RPMI8226 (cell line): ENCODE measurements at regions not wholly inside any gene's neighbourhood (a gene's known extent, or its start where the extent isn't known, plus 50 kb on each side); places are given as distances from the start of the nearest gene placed in this dataset.
"Not testable (repeated sequence)": the region's sequence is repeated elsewhere in the genome, so short reads cannot be mapped to it uniquely, and the experiment has no call there.

Experiments used
- DNase-seq: peaks from one replicate; pipeline ENCODE4 v3.0.0-alpha.2; 2015

DNA sequence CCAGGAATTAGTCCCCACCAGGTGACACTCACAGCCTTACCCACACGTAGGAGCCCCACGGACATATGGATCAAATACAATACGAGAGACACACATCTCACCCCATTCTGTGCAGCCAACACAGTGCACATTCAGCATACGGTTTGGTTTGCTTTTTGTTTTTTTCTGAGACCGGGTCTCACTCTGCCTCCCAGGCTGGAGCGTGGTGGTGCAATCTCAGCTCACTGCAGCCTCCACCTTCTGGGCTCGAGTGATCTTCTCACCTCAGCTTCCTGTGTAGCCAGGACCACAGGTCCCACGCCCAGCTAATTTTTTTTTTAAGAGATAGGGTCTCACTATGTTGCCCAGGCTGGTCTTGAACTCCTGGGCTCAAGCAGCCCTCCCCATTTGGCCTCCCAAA is 102.8 kb downstream of the POTEB start:
- DNase-seq, result not testable (repeated sequence)

DNA sequence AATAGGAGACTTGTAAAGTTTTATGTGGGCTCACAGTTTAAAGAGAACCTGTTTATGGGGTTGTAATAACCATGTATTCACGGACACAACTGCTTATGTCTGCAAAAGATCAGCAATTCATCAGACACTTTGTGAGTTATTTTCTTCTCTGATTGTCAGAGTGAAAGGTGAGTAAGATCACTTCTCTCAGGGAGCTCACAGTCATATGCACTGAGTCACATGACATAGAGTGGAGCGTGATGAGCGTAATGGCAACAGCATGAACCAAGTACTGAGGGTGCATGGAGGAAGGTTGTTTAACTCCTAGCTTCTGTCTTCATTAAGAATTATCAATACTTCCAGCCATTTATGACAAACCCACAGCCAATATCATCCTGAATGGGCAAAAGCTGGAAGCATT is 111.0 kb downstream of the POTEB start:
- not testable (repeated sequence) for DNase-seq

GRCh38 chr15:21763756-21764155 is 113.8 kb downstream of the POTEB start:
- DNase-seq, result not testable (repeated sequence)

DNA sequence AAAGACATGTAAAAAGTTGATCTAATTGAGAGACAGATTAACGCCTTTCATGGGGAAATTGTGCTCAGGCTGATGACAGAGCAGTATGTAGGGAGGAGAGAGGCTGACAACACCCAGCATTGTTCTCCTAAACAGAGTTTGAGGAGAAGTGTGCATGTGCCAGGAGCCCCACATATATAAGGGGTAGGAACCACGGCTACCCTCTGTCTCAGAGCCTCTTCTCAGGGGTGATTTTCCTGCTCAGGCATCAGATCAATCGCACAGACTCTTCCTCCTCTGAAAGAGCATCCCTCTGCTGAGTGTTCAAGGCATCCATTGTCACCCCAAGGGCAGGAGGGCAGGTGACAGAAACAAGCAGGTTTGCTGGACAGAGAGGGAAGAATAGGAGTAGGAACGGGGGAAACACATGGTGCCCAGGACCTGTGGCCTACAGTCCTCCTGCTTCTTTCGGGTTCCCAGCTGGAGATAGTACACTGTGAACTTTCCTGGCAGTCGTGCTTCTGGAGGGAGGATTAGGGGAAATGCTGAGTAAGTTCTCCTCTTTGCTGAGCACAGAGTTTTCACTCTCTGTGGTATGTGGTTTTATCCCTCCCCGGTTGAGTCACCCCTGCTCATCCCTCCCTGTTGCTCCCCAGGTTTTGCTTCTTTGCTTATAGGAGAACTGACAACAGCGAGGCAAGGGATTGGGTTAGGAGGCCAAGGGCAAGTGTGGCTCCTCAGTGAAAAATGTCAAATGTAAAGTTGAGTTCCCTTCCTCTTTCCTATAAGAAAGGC is 117.1 kb downstream of the POTEB start:
- peak; percentile 18 for DNase-seq

- not testable (repeated sequence) for DNase-seq
Observed at GRCh38 chr15:21759401-21760165, 118.0 kb downstream of the POTEB start.

DNA sequence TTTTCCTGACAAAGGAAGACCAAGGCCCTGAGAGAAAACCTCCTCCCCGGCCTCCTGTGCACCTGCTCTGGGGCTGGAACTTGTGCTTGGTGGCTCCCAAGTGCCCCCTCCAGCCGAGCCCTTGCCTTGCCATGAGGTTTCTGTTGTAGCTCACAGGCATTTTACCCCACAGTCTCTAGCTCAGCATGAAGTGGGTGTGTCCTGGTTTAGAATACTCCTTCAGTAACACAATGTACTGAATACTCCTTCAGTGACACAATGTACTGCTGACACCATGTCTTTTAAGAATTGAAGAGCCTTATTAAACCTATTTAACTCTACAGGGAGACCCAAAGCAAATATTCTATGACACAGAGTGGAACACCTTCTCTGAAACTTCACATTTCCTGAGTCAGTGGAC is 123.7 kb downstream of the POTEB start:
- DNase-seq, result not testable (repeated sequence)

- DNase-seq, result not testable (repeated sequence)
Observed at GRCh38 chr15:21752124-21752957, 125.2 kb downstream of the POTEB start.

DNA sequence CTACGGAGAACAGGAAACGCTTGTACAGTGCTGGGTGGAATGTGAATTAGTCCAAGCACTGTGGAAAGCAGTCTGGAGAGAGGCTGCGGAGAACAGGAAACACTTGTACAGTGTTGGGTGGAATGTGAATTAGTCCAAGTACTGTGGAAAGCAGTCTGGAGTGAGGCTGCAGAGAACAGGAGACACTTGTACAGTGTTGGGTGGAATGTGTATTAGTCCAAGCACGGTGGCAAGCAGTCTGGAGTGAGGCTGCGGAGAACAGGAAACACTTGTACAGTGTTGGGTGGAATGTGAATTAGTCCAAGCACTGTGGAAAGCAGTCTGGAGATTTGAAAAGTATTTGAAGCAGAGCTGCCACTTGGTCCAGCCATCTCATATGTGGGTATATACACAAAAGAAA is 128.4 kb downstream of the POTEB start:
- not testable (repeated sequence) for DNase-seq

GRCh38 chr15:21744245-21744915 is 133.2 kb downstream of the POTEB start:
- DNase-seq, result not testable (repeated sequence)

DNA sequence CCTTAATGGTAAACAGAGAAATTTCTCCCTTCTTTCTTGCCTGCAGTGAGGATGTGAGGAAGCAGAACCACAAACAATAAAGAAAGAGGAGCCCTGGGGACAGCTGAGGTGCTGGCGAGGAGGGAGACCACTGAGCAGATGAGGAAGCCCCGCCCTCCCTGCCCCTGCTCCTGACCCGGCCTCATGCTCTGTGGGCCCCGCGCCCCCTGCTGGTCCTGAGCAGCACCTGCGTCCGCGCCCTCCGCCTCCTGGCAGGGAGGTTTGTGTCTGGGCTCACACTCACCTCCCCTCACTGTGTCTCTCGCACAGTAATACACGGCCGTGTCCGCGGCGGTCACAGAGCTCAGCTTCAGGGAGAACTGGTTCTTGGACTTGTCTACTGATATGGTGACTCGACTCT is 135.5 kb downstream of the POTEB start:
- DNase-seq, result not testable (repeated sequence)

DNA sequence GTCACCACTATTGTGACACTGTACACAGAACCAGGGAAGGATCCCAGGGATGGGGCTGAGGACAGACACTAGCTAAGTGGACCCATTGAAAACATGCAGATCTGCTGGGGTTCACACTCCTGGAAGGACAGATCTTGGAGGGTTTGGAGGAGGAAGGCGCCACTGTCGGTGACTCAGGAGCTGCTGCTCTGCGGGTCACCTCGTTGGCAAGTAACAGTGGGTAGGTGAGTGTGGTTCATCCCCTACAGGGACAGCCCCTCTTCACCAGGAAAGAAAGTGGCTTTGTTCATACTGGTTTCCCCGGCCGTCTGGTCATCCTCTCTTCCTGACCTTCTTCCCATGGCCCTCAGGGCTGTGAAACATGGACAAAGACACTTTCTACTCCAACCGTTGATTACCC is 139.5 kb downstream of the POTEB start:
- not testable (repeated sequence) for DNase-seq

DNA sequence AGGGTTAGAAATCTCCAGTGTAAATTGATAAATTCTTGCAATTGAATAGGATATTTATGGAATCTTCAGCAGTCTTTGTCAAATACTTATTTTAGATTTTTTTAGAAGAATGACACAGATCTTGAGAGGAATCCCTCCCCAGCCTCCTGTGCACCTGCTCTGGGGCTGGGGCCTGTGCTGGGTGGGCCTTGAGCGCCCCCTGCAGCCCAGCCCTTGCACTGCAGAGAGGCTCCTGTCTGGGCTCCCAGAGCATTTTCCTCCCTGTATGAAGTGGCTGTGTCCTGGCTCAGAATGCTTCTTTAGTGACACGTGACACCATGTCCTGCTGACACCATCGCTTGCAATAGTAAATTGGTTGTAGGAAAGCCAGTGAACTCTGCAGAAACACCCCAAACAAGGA is 141.1 kb downstream of the POTEB start:
- not testable (repeated sequence) for DNase-seq

DNA sequence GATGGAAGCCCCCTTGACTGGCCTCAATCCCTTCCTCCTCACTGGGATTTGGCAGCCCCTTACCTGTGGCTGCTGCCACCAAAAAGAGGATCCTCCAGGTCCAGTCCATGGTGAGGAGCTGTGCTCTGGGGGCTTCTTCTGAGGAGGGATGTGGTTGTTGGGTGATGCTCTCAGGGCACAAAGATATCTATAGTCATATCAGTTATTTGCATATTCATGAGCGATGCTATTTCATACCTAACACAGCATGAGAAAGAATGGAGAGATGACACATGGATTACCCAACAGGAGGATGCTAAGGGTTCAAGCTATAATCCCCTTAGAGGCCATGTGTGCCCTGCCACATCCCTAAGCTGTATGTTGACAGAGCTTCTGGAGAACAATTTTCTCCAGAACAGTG is 141.7 kb downstream of the POTEB start:
- not testable (repeated sequence) for DNase-seq

DNA sequence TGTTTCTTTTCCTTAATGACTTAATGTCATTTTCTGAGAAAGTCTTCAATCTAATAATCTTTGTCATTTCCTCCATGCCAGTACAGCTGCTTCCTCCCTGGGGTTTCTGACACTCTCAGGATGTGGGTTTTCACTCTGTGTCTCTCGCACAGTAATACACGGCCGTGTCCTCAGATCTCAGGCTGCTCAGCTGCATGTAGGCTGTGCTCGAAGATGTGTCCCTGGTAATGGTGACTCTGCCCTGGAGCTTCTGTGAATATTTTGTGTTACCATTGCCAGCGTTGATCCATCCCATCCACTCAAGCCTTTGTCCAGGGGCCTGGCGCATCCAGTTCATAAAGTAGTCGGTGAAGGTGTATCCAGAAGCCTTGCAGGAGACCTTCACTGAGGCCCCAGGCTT is 142.2 kb downstream of the POTEB start:
- not testable (repeated sequence) for DNase-seq

DNA sequence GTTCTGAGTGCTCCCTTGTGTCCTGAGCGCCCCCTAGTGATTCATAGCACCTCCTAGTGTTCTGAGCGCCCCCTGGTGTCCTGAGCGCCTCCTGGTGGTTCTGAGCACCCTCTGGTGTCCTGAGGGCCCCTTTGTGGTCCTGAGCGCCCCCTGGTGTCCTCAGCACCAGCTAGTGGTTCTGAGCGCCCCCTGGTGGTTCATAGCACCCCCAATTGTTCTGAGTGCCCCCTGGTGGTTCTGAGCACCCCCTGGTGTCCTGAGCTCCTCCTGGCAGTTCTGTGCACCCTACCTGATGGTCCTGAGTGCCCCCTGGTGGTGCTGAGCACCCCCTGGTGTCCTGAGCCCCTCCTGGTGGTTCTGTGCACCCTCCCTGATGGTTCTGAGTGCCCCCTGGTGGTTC is 146.0 kb downstream of the POTEB start:
- DNase-seq, result not testable (repeated sequence)

DNA sequence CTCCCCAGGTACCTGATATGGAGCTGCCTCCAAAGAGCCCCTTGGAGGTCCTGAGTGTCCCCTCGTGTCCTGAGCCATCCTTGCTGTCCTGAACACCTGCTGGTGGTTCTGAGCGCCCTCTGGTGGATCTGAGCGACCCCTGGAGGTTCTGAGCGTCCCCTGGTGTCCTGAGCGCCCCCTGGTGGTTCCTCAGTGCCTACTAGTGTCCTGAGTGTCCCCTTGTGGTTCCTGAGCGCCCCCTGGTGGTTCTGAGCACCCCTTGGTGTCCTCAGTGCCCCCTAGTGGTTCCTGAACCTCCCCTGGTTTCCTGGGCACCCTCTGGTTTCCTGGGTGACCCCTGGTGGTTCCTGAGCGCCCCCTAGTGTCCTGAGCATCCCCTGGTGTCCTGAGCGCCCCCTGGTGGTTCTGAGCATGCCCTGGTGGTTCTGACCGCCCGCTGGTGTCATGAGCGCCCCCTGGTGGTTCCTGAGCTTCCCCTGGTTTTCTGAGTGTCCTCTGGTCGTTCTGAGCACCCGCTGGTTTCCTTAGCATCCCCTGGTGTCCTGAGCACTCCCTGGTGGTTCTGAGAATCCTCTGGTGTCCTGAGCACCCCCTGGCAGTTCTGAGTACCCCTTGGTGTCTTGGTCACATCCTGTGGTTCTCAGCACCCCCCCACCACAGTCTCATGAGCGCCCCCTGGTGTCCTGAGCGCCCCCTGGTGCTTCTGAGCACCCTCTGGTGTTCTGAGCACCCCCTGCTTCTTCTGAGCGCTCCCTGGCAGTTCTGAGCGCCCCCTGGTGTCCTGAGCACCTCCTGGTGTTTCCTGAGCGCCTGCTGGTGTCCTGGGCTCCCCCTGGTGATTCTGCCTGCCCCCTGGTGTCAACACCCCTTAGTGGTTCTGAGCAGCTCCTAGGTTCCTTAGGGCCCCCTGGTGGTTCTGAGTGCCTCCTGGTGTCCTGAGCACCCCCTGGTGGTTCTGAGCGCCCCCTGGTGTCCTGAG is 146.8 kb downstream of the POTEB start:
- not testable (repeated sequence) for DNase-seq

GRCh38 chr15:21724988-21725387 is 152.5 kb downstream of the POTEB start:
- DNase-seq, result not testable (repeated sequence)

GRCh38 chr15:21721115-21721514 is 156.4 kb downstream of the POTEB start:
- DNase-seq, result not testable (repeated sequence)

DNA sequence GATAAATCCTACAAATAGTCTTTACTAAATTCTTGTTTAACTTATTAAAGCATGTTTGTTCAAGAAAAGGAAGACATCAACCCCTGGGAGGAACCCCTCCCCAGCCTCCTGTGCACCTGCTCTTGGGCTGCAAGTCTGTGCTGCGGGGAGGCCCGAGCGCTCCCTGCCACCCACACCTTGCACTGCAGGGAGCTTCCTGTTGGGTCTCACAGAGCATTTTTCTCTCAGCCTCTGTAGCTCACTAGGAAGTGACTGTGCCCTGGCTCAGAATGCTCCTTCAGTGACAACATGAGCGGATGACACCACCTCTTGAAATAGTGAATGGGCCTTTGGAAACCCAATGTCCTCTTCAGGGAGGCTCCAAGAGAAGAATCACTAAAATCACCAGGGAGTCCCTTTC is 158.8 kb downstream of the POTEB start:
- not testable (repeated sequence) for DNase-seq

DNA sequence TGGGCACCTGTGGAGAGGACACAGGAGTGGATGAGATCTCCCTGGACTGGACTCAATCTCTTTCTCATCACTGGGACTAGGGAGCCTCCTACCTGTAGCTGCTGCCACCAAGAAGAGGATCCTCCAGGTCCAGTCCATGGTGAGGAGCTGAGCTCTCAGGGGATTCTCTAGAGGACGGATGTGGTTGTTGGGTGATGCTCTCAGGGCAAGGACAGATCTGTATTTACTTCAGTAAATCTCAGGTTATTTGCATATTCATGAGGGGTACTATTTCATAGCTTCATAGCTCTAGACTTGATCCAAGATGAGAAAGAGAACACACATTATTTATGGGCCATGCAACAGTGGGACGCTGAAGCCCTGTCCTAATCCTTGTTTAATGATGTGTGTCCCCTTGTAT is 159.4 kb downstream of the POTEB start:
- not testable (repeated sequence) for DNase-seq

DNA sequence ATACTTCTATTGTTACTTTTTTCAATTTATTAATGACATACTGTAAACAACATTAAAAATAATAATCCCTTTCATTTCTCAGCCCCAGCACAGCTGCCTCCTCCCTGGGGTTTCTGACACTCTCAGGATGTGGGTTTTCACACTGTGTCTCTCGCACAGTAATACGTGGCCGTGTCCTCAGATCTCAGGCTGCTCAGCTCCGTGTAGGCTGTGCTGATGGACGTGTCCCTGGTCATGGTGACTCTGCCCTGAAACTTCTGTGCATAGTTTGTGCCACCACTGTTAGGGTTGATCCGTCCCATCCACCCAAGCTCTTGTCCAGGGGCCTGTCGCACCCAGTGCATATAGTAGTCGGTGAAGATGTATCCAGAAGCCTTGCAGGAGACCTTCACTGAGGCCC is 159.9 kb downstream of the POTEB start:
- not testable (repeated sequence) for DNase-seq
